Erythroblast (primary cell): ENCODE measurements at regions not wholly inside any gene's neighbourhood (a gene's known extent, or its start where the extent isn't known, plus 50 kb on each side); places are given as distances from the start of the nearest gene placed in this dataset.

Experiments used
- GATA1 ChIP-seq: IDR thresholded peaks from 2 replicates; pipeline ENCODE4 v1.6.1; 2011; ENCODE audit warnings: low read depth, mild to moderate bottlenecking, control low read depth, low read length, moderate library complexity
- POLR2A ChIP-seq: IDR thresholded peaks from 2 replicates; pipeline ENCODE4 v1.6.1; 2011; ENCODE audit warnings: mild to moderate bottlenecking, low read length

DNA sequence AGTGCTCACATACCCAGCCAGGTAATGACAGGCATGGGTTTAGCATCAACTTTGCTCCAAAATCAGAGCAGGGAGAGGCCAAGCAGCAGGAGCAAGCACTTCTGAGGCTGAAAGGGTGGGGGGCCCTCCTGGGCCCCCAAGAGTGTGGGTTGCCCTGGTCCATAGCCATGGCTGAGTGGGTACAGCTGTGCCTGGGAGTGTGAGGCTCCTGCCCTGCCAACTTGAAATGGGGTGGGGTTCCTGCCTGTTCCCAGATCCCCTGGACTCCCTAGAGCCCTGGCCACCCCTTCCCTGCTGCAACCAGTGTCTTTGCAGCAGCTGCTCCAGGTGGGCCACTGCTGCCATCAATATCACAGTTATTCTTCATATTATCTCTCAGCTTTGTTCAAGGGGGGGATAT, 1224.2 kb upstream of the GJE1 start:
- TF ChIP-seq POLR2A = no peak
- no peak for TF ChIP-seq GATA1
